ENCODE measurements at regions not wholly inside any gene's neighbourhood (a gene's known extent, or its start where the extent isn't known, plus 50 kb on each side); places are given as distances from the start of the nearest gene placed in this dataset.

GRCh38 chr3:180538493-180538892, 63.5 kb upstream of the TTC14 start:
- Histone ChIP-seq H3K9me2 (ENCODE audit: low read depth, low read length) (no peaks in the 10 kb centered on the region), H3K4me2 (ENCODE audit: low read length) (no peak overlapping the region), H3K27ac (ENCODE audit: low read depth, low read length, poor library complexity, severe bottlenecking) (no peak overlapping the region), H3K4me3 (ENCODE audit: low read depth, low read length, poor library complexity, severe bottlenecking) (no peak overlapping the region), H3K36me3 (ENCODE audit: insufficient read depth, low read length) (no peaks in the 10 kb centered on the region), H3K4me1 (ENCODE audit: insufficient read depth, low read length, severe bottlenecking) (no peaks in the 10 kb centered on the region), H3F3A (ENCODE audit: insufficient read depth, low read length) (no peaks in the 10 kb centered on the region), H4K20me1 (ENCODE audit: insufficient read depth, low read length) (no peaks in the 10 kb centered on the region), H3K27me3 (ENCODE audit: insufficient read depth, low read length) (no peaks in the 10 kb centered on the region), H3K9ac (ENCODE audit: low read length) (no peak overlapping the region), H3K9me3 (ENCODE audit: low read length) (no peaks in the 10 kb centered on the region), H2AFZ (ENCODE audit: low read length) (no peak overlapping the region), H3K79me2 (ENCODE audit: insufficient read depth, low read length) (no peaks in the 10 kb centered on the region)
- TF ChIP-seq CTCF (IDR thresholded peaks at IDR 0.05; ENCODE audit: low read length): no peak
- TF ChIP-seq EZH2 (IDR thresholded peaks at IDR 0.05; ENCODE audit: borderline replicate concordance, low read length): no peak

GRCh38 chr3:180543877-180544276, 58.1 kb upstream of the TTC14 start:
- Histone ChIP-seq H3K4me3 (ENCODE audit: low read depth, low read length, poor library complexity, severe bottlenecking) (no peak overlapping the region), H3K9me2 (ENCODE audit: low read depth, low read length) (no peaks in the 10 kb centered on the region), H2AFZ (ENCODE audit: low read length) (no peak overlapping the region), H3K27me3 (ENCODE audit: insufficient read depth, low read length) (no peaks in the 10 kb centered on the region), H3K4me2 (ENCODE audit: low read length) (no peak overlapping the region), H3K79me2 (ENCODE audit: insufficient read depth, low read length) (no peaks in the 10 kb centered on the region), H3K27ac (ENCODE audit: low read depth, low read length, poor library complexity, severe bottlenecking) (no peak overlapping the region), H3K9ac (ENCODE audit: low read length) (no peak overlapping the region), H4K20me1 (ENCODE audit: insufficient read depth, low read length) (no peaks in the 10 kb centered on the region), H3K36me3 (ENCODE audit: insufficient read depth, low read length) (no peaks in the 10 kb centered on the region), H3K9me3 (ENCODE audit: low read length) (no peaks in the 10 kb centered on the region), H3F3A (ENCODE audit: insufficient read depth, low read length) (no peaks in the 10 kb centered on the region), H3K4me1 (ENCODE audit: insufficient read depth, low read length, severe bottlenecking) (no peaks in the 10 kb centered on the region)
- no peak for TF ChIP-seq EZH2 (IDR thresholded peaks at IDR 0.05; ENCODE audit: borderline replicate concordance, low read length)
- TF ChIP-seq CTCF (IDR thresholded peaks at IDR 0.05; ENCODE audit: low read length): no peak

GRCh38 chr3:180546863-180547262, 55.1 kb upstream of the TTC14 start:
- H3K4me3 ChIP-seq (ENCODE audit: low read depth, low read length, poor library complexity, severe bottlenecking): no peak overlapping the region
- no peak overlapping the region for H3K9ac ChIP-seq (ENCODE audit: low read length)
- H3K4me2 ChIP-seq (ENCODE audit: low read length): no peak overlapping the region
- no peaks in the 10 kb centered on the region for H3K9me3 ChIP-seq (ENCODE audit: low read length)
- TF ChIP-seq EZH2 (IDR thresholded peaks at IDR 0.05; ENCODE audit: borderline replicate concordance, low read length) (no peak), CTCF (IDR thresholded peaks at IDR 0.05; ENCODE audit: low read length) (no peak)
- H3K4me1 ChIP-seq (ENCODE audit: insufficient read depth, low read length, severe bottlenecking): no peaks in the 10 kb centered on the region
- H3K36me3 ChIP-seq (ENCODE audit: insufficient read depth, low read length): no peaks in the 10 kb centered on the region
- no peaks in the 10 kb centered on the region for H3K79me2 ChIP-seq (ENCODE audit: insufficient read depth, low read length)
- H3K27ac ChIP-seq (ENCODE audit: low read depth, low read length, poor library complexity, severe bottlenecking): no peak overlapping the region
- no peaks in the 10 kb centered on the region for H3F3A ChIP-seq (ENCODE audit: insufficient read depth, low read length)
- no peaks in the 10 kb centered on the region for H3K27me3 ChIP-seq (ENCODE audit: insufficient read depth, low read length)
- H4K20me1 ChIP-seq (ENCODE audit: insufficient read depth, low read length): no peaks in the 10 kb centered on the region
- H3K9me2 ChIP-seq (ENCODE audit: low read depth, low read length): no peaks in the 10 kb centered on the region
- H2AFZ ChIP-seq (ENCODE audit: low read length): no peak overlapping the region

All from OCI-LY1 (cell line).